ENCODE measurements at regions not wholly inside any gene's neighbourhood (a gene's known extent, or its start where the extent isn't known, plus 50 kb on each side); places are given as distances from the start of the nearest gene placed in this dataset.

GRCh38 chr2:195560209-195560895, 96.7 kb upstream of the SLC39A10 start:
- H2BK120ac ChIP-seq (ENCODE audit: insufficient read depth, low read length, poor library complexity) = no peak overlapping the region
- H2AFZ ChIP-seq (ENCODE audit: insufficient read depth, low read length, poor library complexity) = no peak overlapping the region
- no peak overlapping the region for H3K9ac ChIP-seq (ENCODE audit: low read length)
- no peak overlapping the region for H4K12ac ChIP-seq (ENCODE audit: low read depth, low read length)
- peaks cover 4 to 5% of the 10 kb centered on the region in 2 experiments for H3K4me1 ChIP-seq (ENCODE audit: control insufficient read depth in 1 of 2, insufficient read depth in 2 of 2, low read length in 2 of 2)
- no peaks in the 10 kb centered on the region for H3K9me3 ChIP-seq (ENCODE audit: insufficient read depth, low read depth, low read length)
- no peaks in the 10 kb centered on the region for H3K79me2 ChIP-seq (ENCODE audit: control insufficient read depth, insufficient read depth, low read length, poor library complexity)
- H3K27me3 ChIP-seq (ENCODE audit: insufficient read depth, low read length) = no peaks in the 10 kb centered on the region
- no peak overlapping the region for H2BK12ac ChIP-seq (ENCODE audit: low read length)
- H3K4me3 ChIP-seq (ENCODE audit: low read depth, low read length) = no peak overlapping the region
- no peak overlapping the region for H3K4ac ChIP-seq (ENCODE audit: low read depth, low read length)
- H3K36me3 ChIP-seq (ENCODE audit: control insufficient read depth in 1 of 2, insufficient read depth in 2 of 2, low read length in 2 of 2) = no peaks in the 10 kb centered on the region
- H3K14ac ChIP-seq (ENCODE audit: low read length) = no peak overlapping the region
- no peak overlapping the region for H3K4me2 ChIP-seq (ENCODE audit: low read length)
- no peak overlapping the region for H4K8ac ChIP-seq (ENCODE audit: low read depth, low read length)
- no peak for DNase-seq
- H2AK5ac ChIP-seq (ENCODE audit: low read length) = no peak overlapping the region
- WGBS (ENCODE audit: extremely low coverage, insufficient coverage, insufficient read length) = 100% methylated on average over 1 of the region's 10 CpGs
- no peak overlapping the region for H3K27ac ChIP-seq (ENCODE audit: low read depth, low read length)
- H3K79me1 ChIP-seq (ENCODE audit: low read length) = peaks cover 3% of the 10 kb centered on the region
- H4K91ac ChIP-seq (ENCODE audit: low read depth, low read length) = no peak overlapping the region
- H3K23ac ChIP-seq (ENCODE audit: low read length) = no peak overlapping the region
- no peak overlapping the region for H3K18ac ChIP-seq (ENCODE audit: low read length)
- no peak overlapping the region for H2BK5ac ChIP-seq (ENCODE audit: low read depth, low read length, poor library complexity)

DNA sequence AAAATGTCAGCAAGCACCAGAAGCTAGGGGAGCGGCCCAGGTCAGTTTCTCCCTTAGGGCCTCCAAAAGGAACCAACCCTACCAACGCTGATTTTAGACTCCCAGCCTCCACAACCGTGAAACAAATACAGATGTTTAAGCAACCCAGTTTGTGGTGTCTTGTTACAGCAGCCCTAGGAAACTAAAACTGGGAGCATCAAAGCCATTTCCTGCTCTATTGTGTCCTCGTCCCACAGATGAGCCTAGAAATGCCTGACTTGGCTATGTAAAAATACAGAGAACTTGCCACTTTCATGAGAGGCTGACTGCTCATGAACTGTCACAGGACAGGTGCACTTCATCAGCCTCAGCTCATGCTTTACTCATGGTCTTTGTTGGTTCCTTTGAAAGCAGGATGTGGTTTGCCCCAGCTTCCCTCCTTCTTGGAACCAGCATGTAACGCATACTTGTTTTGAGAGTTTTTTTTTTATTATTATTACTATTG, 97.6 kb upstream of the SLC39A10 start:
- H3K18ac ChIP-seq (ENCODE audit: low read length) = no peak overlapping the region
- H4K8ac ChIP-seq (ENCODE audit: low read depth, low read length) = no peak overlapping the region
- peaks cover 0 to 2% of the 10 kb centered on the region in 2 experiments for H3K36me3 ChIP-seq (ENCODE audit: control insufficient read depth in 1 of 2, insufficient read depth in 2 of 2, low read length in 2 of 2)
- no peak overlapping the region for H2BK120ac ChIP-seq (ENCODE audit: insufficient read depth, low read length, poor library complexity)
- H3K27ac ChIP-seq (ENCODE audit: low read depth, low read length) = no peak overlapping the region
- no peak overlapping the region for H4K12ac ChIP-seq (ENCODE audit: low read depth, low read length)
- peak; percentile 22 to 58 for DNase-seq
- no peak overlapping the region for H2BK12ac ChIP-seq (ENCODE audit: low read length)
- no peak overlapping the region for H3K9ac ChIP-seq (ENCODE audit: low read length)
- H3K9me3 ChIP-seq (ENCODE audit: insufficient read depth, low read depth, low read length) = no peaks in the 10 kb centered on the region
- H3K4ac ChIP-seq (ENCODE audit: low read depth, low read length) = no peak overlapping the region
- H2BK5ac ChIP-seq (ENCODE audit: low read depth, low read length, poor library complexity) = no peak overlapping the region
- H3K4me2 ChIP-seq (ENCODE audit: low read length) = no peak overlapping the region
- H3K4me3 ChIP-seq (ENCODE audit: low read depth, low read length) = no peak overlapping the region
- H3K4me1 ChIP-seq (ENCODE audit: control insufficient read depth in 1 of 2, insufficient read depth in 2 of 2, low read length in 2 of 2) = peaks cover 4 to 5% of the 10 kb centered on the region in 2 experiments
- no peak overlapping the region for H4K91ac ChIP-seq (ENCODE audit: low read depth, low read length)
- no peak overlapping the region for H3K23ac ChIP-seq (ENCODE audit: low read length)
- no CpG with 5 or more reads among the region's 5 CpGs for WGBS (ENCODE audit: extremely low coverage, insufficient coverage, insufficient read length)
- peaks cover 3% of the 10 kb centered on the region for H3K79me1 ChIP-seq (ENCODE audit: low read length)
- H3K14ac ChIP-seq (ENCODE audit: low read length) = no peak overlapping the region
- no peaks in the 10 kb centered on the region for H3K27me3 ChIP-seq (ENCODE audit: insufficient read depth, low read length)
- H3K79me2 ChIP-seq (ENCODE audit: control insufficient read depth, insufficient read depth, low read length, poor library complexity) = no peaks in the 10 kb centered on the region
- no peak overlapping the region for H2AFZ ChIP-seq (ENCODE audit: insufficient read depth, low read length, poor library complexity)
- no peak overlapping the region for H2AK5ac ChIP-seq (ENCODE audit: low read length)

GRCh38 chr2:195555971-195556370, 101.1 kb upstream of the SLC39A10 start:
- Histone ChIP-seq H3K27me3 (ENCODE audit: insufficient read depth, low read length) (no peaks in the 10 kb centered on the region), H3K79me1 (ENCODE audit: low read length) (no peaks in the 10 kb centered on the region), H2AFZ (ENCODE audit: insufficient read depth, low read length, poor library complexity) (no peak overlapping the region), H3K27ac (ENCODE audit: low read depth, low read length) (no peak overlapping the region), H2BK5ac (ENCODE audit: low read depth, low read length, poor library complexity) (no peak overlapping the region), H3K4me2 (ENCODE audit: low read length) (no peak overlapping the region), H3K4me1 (ENCODE audit: control insufficient read depth in 1 of 2, insufficient read depth in 2 of 2, low read length in 2 of 2) (peaks cover 4 to 5% of the 10 kb centered on the region in 2 experiments), H4K12ac (ENCODE audit: low read depth, low read length) (no peak overlapping the region), H3K79me2 (ENCODE audit: control insufficient read depth, insufficient read depth, low read length, poor library complexity) (no peaks in the 10 kb centered on the region), H4K8ac (ENCODE audit: low read depth, low read length) (no peak overlapping the region), H3K4me3 (ENCODE audit: low read depth, low read length) (no peak overlapping the region), H4K91ac (ENCODE audit: low read depth, low read length) (no peak overlapping the region), H2AK5ac (ENCODE audit: low read length) (no peak overlapping the region), H3K4ac (ENCODE audit: low read depth, low read length) (no peak overlapping the region), H3K14ac (ENCODE audit: low read length) (no peak overlapping the region), H3K9ac (ENCODE audit: low read length) (no peak overlapping the region), H2BK120ac (ENCODE audit: insufficient read depth, low read length, poor library complexity) (no peak overlapping the region), H3K18ac (ENCODE audit: low read length) (no peak overlapping the region), H3K23ac (ENCODE audit: low read length) (no peak overlapping the region), H2BK12ac (ENCODE audit: low read length) (no peak overlapping the region), H3K9me3 (ENCODE audit: insufficient read depth, low read depth, low read length) (no peaks in the 10 kb centered on the region), H3K36me3 (ENCODE audit: control insufficient read depth in 1 of 2, insufficient read depth in 2 of 2, low read length in 2 of 2) (peaks cover 0 to 2% of the 10 kb centered on the region in 2 experiments)
- no CpG with 5 or more reads among the region's 1 CpG for WGBS (ENCODE audit: extremely low coverage, insufficient coverage, insufficient read length)
- DNase-seq = peak in 1 of 2 donors; percentile 77

DNA sequence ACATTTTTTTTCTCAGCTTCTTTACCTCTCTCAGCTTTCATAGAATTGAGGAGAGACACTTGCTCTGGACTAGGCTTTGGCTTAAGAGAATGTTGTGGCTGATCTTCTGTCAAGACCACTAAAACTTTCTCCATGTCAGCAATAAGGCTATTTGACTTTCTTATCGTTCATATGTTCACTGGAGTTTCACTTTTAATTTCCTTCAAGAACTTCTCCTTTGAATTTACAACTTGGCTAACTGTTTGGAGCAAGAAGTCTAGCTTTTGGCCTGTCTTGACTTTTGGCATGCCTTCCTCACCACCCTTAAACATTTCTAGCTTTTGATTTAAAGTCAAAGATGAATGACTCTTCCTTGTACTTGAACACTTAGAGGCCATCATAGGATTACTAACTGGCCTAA, 104.4 kb upstream of the SLC39A10 start:
- Histone ChIP-seq H4K91ac (ENCODE audit: low read depth, low read length) (no peak overlapping the region), H2BK120ac (ENCODE audit: insufficient read depth, low read length, poor library complexity) (no peak overlapping the region), H3K27ac (ENCODE audit: low read depth, low read length) (no peak overlapping the region), H3K18ac (ENCODE audit: low read length) (no peak overlapping the region), H3K36me3 (ENCODE audit: control insufficient read depth in 1 of 2, insufficient read depth in 2 of 2, low read length in 2 of 2) (peaks cover 0 to 2% of the 10 kb centered on the region in 2 experiments), H2AK5ac (ENCODE audit: low read length) (no peak overlapping the region), H3K79me2 (ENCODE audit: control insufficient read depth, insufficient read depth, low read length, poor library complexity) (no peaks in the 10 kb centered on the region), H3K79me1 (ENCODE audit: low read length) (no peaks in the 10 kb centered on the region), H3K14ac (ENCODE audit: low read length) (no peak overlapping the region), H4K8ac (ENCODE audit: low read depth, low read length) (no peak overlapping the region), H2BK12ac (ENCODE audit: low read length) (no peak overlapping the region), H3K4me3 (ENCODE audit: low read depth, low read length) (no peak overlapping the region), H3K4me2 (ENCODE audit: low read length) (no peak overlapping the region), H2AFZ (ENCODE audit: insufficient read depth, low read length, poor library complexity) (no peak overlapping the region), H3K27me3 (ENCODE audit: insufficient read depth, low read length) (no peaks in the 10 kb centered on the region), H3K9me3 (ENCODE audit: insufficient read depth, low read depth, low read length) (no peaks in the 10 kb centered on the region), H3K4me1 (ENCODE audit: control insufficient read depth in 1 of 2, insufficient read depth in 2 of 2, low read length in 2 of 2) (no peaks in the 10 kb centered on the region), H3K23ac (ENCODE audit: low read length) (no peak overlapping the region), H2BK5ac (ENCODE audit: low read depth, low read length, poor library complexity) (no peak overlapping the region), H4K12ac (ENCODE audit: low read depth, low read length) (no peak overlapping the region), H3K4ac (ENCODE audit: low read depth, low read length) (no peak overlapping the region), H3K9ac (ENCODE audit: low read length) (no peak overlapping the region)
- no peak for DNase-seq
- no CpG with 5 or more reads among the region's 1 CpG for WGBS (ENCODE audit: extremely low coverage, insufficient coverage, insufficient read length)

Data from trophoblast cell (in vitro differentiated cells and primary cell).